ENCODE measurements at regions not wholly inside any gene's neighbourhood (a gene's known extent, or its start where the extent isn't known, plus 50 kb on each side); places are given as distances from the start of the nearest gene placed in this dataset.

DNA sequence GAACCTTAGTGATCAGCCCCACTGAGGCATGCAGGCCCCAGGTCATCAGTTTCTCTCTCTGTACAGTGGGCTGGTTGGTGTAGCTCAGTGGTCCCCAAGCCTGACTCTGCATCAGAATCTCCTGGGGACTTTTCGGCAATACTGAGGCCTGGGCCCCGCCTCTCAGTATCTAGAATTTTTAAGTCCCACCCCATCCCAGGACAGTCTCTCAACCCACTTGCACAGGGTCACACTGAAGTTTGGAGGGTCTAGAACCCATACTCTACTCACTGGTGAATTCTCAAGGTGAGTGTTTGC lies 216.4 kb downstream of the MATN1 start:
- Mint-ChIP-seq H3K36me3 (no peaks in the 10 kb centered on the region), H3K9me3 (peaks cover 0 to 6% (median 2%) of the 10 kb centered on the region in 7 donors)

DNA sequence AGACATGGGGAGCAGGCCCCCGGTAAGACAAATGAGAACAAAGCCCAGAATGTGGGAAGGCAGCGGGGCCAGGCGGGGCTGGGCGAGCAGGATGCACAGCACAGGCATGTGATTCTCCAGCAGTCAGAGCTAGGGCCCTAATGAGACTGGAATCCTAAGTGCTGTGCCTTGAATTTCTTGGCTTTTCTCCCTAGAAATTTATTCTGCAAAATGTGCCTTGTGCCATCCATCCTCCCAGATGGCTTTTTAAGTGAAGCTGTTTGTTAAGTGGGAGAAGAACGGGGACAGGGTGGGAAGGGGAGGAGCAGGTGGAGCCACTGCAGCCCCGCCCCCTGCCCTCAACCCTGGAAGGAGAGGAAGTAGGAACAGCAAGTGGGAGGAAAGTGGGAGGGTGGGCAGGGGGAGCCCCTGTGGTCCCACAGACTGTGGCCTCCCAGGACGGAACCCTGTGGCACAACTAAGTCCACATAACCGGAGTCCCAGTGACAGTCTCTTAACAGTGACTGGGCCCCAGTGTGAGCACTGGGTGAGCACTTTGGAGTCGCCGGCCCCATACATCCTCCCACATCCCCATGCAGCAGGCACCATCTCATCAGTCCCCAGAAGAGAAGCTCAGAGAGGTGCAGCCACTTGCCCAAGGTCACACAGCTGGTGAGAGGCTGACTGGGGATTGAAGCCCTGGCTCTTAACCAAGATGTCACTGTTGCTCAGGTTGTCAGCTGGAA lies 216.9 kb downstream of the MATN1 start:
- Histone ChIP-seq H3K9me3 (ENCODE audit: control insufficient read depth in 2 of 2, low read length in 2 of 2) (peaks cover 0 to 7% of the 10 kb centered on the region in 2 experiments), H3K36me3 (ENCODE audit: control insufficient read depth, insufficient read depth, low read length) (no peaks in the 10 kb centered on the region), H3K27ac (ENCODE audit: insufficient read depth, low read length, poor library complexity, severe bottlenecking) (no peak overlapping the region), H3K27me3 (ENCODE audit: control insufficient read depth, insufficient read depth, low read length) (peaks cover 2% of the 10 kb centered on the region), H3K4me1 (ENCODE audit: control insufficient read depth, insufficient read depth, low read length, poor library complexity, severe bottlenecking) (no peaks in the 10 kb centered on the region), H3K4me3 (ENCODE audit: low read depth, low read length) (no peak overlapping the region)
- no peaks in the 10 kb centered on the region for H3K36me3 Mint-ChIP-seq
- H3K27me3 Mint-ChIP-seq: peaks cover 6% of the 10 kb centered on the region
- no peak overlapping the region for H3K4me3 Mint-ChIP-seq
- ATAC-seq (ENCODE audit: low read depth in 2 of 2) (no peak), DNase-seq (no peak)
- H3K9me3 Mint-ChIP-seq: peaks cover 0 to 9% (median 2%) of the 10 kb centered on the region in 7 donors
- H3K27ac Mint-ChIP-seq: no peak overlapping the region
- H3K4me1 Mint-ChIP-seq: no peaks in the 10 kb centered on the region

More for the DNA sequence above, 216.4 kb downstream of the MATN1 start:
- H3K4me3 ChIP-seq (ENCODE audit: low read depth, low read length): no peak overlapping the region
- H3K27me3 ChIP-seq (ENCODE audit: control insufficient read depth, insufficient read depth, low read length): peaks cover 2% of the 10 kb centered on the region
- H3K27ac Mint-ChIP-seq: no peak overlapping the region
- no peaks in the 10 kb centered on the region for H3K4me1 ChIP-seq (ENCODE audit: control insufficient read depth, insufficient read depth, low read length, poor library complexity, severe bottlenecking)
- H3K36me3 ChIP-seq (ENCODE audit: control insufficient read depth, insufficient read depth, low read length): no peaks in the 10 kb centered on the region
- ATAC-seq (ENCODE audit: low read depth in 2 of 2) (no peak), DNase-seq (no peak)
- no peak overlapping the region for H3K27ac ChIP-seq (ENCODE audit: insufficient read depth, low read length, poor library complexity, severe bottlenecking)
- peaks cover 6% of the 10 kb centered on the region for H3K27me3 Mint-ChIP-seq
- no peaks in the 10 kb centered on the region for H3K4me1 Mint-ChIP-seq
- H3K4me3 Mint-ChIP-seq: no peak overlapping the region
- H3K9me3 ChIP-seq (ENCODE audit: control insufficient read depth in 2 of 2, low read length in 2 of 2): peaks cover 0 to 3% of the 10 kb centered on the region in 2 experiments

DNA sequence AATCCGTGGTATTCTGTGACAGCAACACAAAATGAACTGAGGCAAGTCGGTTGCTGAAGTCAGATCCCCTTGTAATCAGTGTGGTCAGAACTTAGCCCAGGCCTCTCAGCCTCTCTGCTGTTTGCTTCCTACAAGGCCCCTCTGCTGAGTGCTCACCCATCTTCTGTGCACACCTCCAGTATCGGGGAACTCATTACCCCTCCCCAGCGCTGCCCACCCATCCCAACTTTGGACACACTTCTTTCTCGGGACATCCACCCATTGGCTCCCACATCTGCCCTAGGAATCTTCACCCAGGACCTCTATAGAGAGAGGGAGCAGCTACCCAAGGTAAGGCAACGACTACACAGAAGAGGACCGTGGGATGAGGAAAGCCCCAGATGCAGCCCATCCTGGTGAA lies 217.5 kb downstream of the MATN1 start:
- Histone ChIP-seq H3K27me3 (ENCODE audit: control insufficient read depth, insufficient read depth, low read length) (no peaks in the 10 kb centered on the region), H3K36me3 (ENCODE audit: control insufficient read depth, insufficient read depth, low read length) (no peaks in the 10 kb centered on the region), H3K27ac (ENCODE audit: insufficient read depth, low read length, poor library complexity, severe bottlenecking) (no peak overlapping the region), H3K9me3 (ENCODE audit: control insufficient read depth in 2 of 2, low read length in 2 of 2) (peaks cover 0 to 7% of the 10 kb centered on the region in 2 experiments), H3K4me3 (ENCODE audit: low read depth, low read length) (no peak overlapping the region), H3K4me1 (ENCODE audit: control insufficient read depth, insufficient read depth, low read length, poor library complexity, severe bottlenecking) (no peaks in the 10 kb centered on the region)
- H3K27ac Mint-ChIP-seq: no peak overlapping the region
- ATAC-seq (ENCODE audit: low read depth in 2 of 2) (no peak), DNase-seq (no peak)
- H3K4me3 Mint-ChIP-seq: no peak overlapping the region
- H3K27me3 Mint-ChIP-seq: peaks cover 6% of the 10 kb centered on the region
- peaks cover 0 to 15% (median 5%) of the 10 kb centered on the region in 7 donors for H3K9me3 Mint-ChIP-seq
- H3K36me3 Mint-ChIP-seq: no peaks in the 10 kb centered on the region
- H3K4me1 Mint-ChIP-seq: no peaks in the 10 kb centered on the region

DNA sequence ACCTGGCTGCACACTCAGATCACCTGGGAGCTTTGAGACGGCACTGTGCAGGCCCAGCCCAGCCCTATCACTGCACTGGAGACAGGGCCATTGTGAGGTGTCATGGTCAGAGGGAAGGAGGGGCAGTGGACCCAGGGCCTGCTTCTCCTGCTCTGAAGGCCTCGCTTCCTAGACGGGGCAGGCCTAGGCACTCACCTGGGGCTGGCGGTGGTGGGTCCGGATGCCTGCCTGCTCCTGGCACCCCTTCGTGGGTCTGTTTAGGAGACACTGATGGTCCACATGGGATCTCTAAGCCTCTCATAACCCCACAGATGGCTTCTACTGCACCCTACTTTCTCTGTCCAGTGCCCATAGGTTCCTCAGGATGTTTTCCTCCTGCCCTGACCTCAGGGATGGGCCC lies 230.9 kb downstream of the MATN1 start:
- Mint-ChIP-seq H3K4me3 (no peak overlapping the region), H3K27ac (no peak overlapping the region), H3K4me1 (no peaks in the 10 kb centered on the region), H3K27me3 (no peaks in the 10 kb centered on the region), H3K9me3 (peaks cover 0 to 11% (median 0%) of the 10 kb centered on the region in 7 donors), H3K36me3 (no peaks in the 10 kb centered on the region)
- no peak overlapping the region for H3K27ac ChIP-seq (ENCODE audit: insufficient read depth, low read length, poor library complexity, severe bottlenecking)
- no peaks in the 10 kb centered on the region for H3K4me1 ChIP-seq (ENCODE audit: control insufficient read depth, insufficient read depth, low read length, poor library complexity, severe bottlenecking)
- DNase-seq (no peak), ATAC-seq (ENCODE audit: low read depth in 2 of 2) (no peak)
- no peaks in the 10 kb centered on the region for H3K27me3 ChIP-seq (ENCODE audit: control insufficient read depth, insufficient read depth, low read length)
- H3K9me3 ChIP-seq (ENCODE audit: control insufficient read depth in 2 of 2, low read length in 2 of 2): no peaks in the 10 kb centered on the region
- no peaks in the 10 kb centered on the region for H3K36me3 ChIP-seq (ENCODE audit: control insufficient read depth, insufficient read depth, low read length)
- no peak overlapping the region for H3K4me3 ChIP-seq (ENCODE audit: low read depth, low read length)

DNA sequence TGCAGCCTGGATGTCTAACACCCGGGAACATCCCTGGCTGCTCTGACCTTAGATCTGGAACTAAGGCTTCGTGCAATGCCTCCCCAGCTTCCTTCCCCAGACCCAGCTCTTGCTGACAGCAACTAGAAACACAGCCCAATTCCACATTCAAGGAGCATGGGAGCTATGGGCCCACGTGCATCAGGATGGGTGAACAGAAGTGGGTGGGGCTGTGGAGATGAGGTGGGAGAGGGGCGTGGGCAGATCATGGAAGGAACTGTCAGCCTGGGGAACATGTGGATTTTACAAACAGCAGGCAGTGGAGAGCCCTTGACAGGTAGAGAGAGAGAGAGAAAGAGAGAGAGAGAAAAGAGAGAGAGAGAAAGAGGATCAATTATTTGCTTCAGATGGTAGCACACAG lies 231.6 kb downstream of the MATN1 start:
- no peaks in the 10 kb centered on the region for H3K27me3 Mint-ChIP-seq
- H3K36me3 Mint-ChIP-seq: no peaks in the 10 kb centered on the region
- Histone ChIP-seq H3K9me3 (ENCODE audit: control insufficient read depth in 2 of 2, low read length in 2 of 2) (no peaks in the 10 kb centered on the region), H3K27me3 (ENCODE audit: control insufficient read depth, insufficient read depth, low read length) (no peaks in the 10 kb centered on the region), H3K27ac (ENCODE audit: insufficient read depth, low read length, poor library complexity, severe bottlenecking) (no peak overlapping the region), H3K36me3 (ENCODE audit: control insufficient read depth, insufficient read depth, low read length) (no peaks in the 10 kb centered on the region), H3K4me3 (ENCODE audit: low read depth, low read length) (no peak overlapping the region), H3K4me1 (ENCODE audit: control insufficient read depth, insufficient read depth, low read length, poor library complexity, severe bottlenecking) (no peaks in the 10 kb centered on the region)
- ATAC-seq (ENCODE audit: low read depth in 2 of 2): no peak
- no peak for DNase-seq
- peaks cover 0 to 11% (median 0%) of the 10 kb centered on the region in 7 donors for H3K9me3 Mint-ChIP-seq
- H3K4me3 Mint-ChIP-seq: no peak overlapping the region
- no peaks in the 10 kb centered on the region for H3K4me1 Mint-ChIP-seq
- H3K27ac Mint-ChIP-seq: no peak overlapping the region

DNA sequence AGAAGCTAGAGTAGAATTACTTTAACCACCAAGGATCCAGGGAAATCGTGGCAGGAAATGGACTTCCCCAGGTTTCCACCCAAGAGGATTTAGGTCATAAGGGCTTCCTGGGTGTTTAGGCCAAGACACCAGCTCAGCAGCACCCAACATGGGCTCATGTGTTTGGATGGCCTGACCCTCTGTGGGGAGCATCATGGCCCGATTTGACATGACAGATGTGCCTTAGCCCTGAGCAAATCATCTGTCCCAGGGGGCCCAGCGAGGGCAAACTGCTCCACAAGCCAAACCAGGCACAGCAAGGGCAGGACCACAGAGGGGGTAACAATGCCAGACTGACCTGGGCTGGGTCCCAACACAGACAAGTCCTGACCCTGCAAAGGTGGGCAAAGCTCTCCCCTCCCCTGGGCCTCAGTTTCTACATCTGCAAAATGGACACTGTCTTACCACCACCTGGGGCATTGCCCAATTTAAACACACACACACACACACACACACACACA lies 232.8 kb downstream of the MATN1 start:
- Histone ChIP-seq H3K9me3 (ENCODE audit: control insufficient read depth in 2 of 2, low read length in 2 of 2) (no peaks in the 10 kb centered on the region), H3K27ac (ENCODE audit: insufficient read depth, low read length, poor library complexity, severe bottlenecking) (no peak overlapping the region), H3K4me3 (ENCODE audit: low read depth, low read length) (no peak overlapping the region), H3K36me3 (ENCODE audit: control insufficient read depth, insufficient read depth, low read length) (no peaks in the 10 kb centered on the region), H3K4me1 (ENCODE audit: control insufficient read depth, insufficient read depth, low read length, poor library complexity, severe bottlenecking) (no peaks in the 10 kb centered on the region), H3K27me3 (ENCODE audit: control insufficient read depth, insufficient read depth, low read length) (no peaks in the 10 kb centered on the region)
- no peaks in the 10 kb centered on the region for H3K27me3 Mint-ChIP-seq
- H3K36me3 Mint-ChIP-seq: no peaks in the 10 kb centered on the region
- H3K4me3 Mint-ChIP-seq: no peak overlapping the region
- no peaks in the 10 kb centered on the region for H3K4me1 Mint-ChIP-seq
- DNase-seq (no peak), ATAC-seq (ENCODE audit: low read depth in 2 of 2) (no peak)
- peaks cover 0 to 3% (median 0%) of the 10 kb centered on the region in 7 donors for H3K9me3 Mint-ChIP-seq
- H3K27ac Mint-ChIP-seq: no peak overlapping the region

DNA sequence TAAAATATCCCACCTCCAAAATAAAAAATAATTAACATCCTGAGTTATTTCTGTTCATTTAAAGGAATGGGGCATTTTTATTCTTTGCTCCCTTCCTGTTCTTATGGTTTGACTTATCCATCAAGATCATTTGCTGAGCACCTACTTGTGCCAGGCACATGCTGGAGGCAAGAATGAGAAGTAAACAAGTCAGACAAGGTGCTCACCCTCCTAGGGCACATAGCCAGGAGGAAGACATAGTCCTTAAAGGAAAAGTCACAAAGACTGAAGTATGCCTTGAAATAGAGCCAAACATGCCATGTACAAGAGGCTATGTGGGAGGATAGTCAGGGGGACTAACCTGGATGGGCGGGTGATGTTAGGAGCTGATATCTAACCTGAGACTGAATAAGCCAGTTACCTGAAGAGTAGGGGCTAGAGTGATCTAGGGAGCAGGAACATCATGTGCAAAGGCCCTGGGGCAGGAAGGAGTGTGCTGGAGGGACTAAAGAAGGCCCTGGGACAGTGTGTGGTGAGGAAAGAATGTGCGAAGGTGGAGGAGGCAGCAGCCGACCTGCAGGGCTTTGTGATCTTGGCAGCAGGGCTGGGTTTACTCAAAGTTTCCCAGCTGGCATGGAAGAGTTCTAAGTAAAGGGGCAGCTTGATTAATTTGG lies 233.5 kb downstream of the MATN1 start:
- H3K27ac Mint-ChIP-seq: no peak overlapping the region
- no peaks in the 10 kb centered on the region for H3K27me3 Mint-ChIP-seq
- ATAC-seq (ENCODE audit: low read depth in 2 of 2): no peak
- Histone ChIP-seq H3K36me3 (ENCODE audit: control insufficient read depth, insufficient read depth, low read length) (no peaks in the 10 kb centered on the region), H3K4me1 (ENCODE audit: control insufficient read depth, insufficient read depth, low read length, poor library complexity, severe bottlenecking) (no peaks in the 10 kb centered on the region), H3K27ac (ENCODE audit: insufficient read depth, low read length, poor library complexity, severe bottlenecking) (no peak overlapping the region), H3K9me3 (ENCODE audit: control insufficient read depth in 2 of 2, low read length in 2 of 2) (no peaks in the 10 kb centered on the region), H3K27me3 (ENCODE audit: control insufficient read depth, insufficient read depth, low read length) (no peaks in the 10 kb centered on the region), H3K4me3 (ENCODE audit: low read depth, low read length) (no peak overlapping the region)
- no peaks in the 10 kb centered on the region for H3K4me1 Mint-ChIP-seq
- peaks cover 0 to 5% (median 0%) of the 10 kb centered on the region in 7 donors for H3K9me3 Mint-ChIP-seq
- H3K36me3 Mint-ChIP-seq: no peaks in the 10 kb centered on the region
- H3K4me3 Mint-ChIP-seq: no peak overlapping the region
- DNase-seq: no peak
